Right atrium auricular region (tissue), 2 donors: ENCODE measurements at regions not wholly inside any gene's neighbourhood (a gene's known extent, or its start where the extent isn't known, plus 50 kb on each side); places are given as distances from the start of the nearest gene placed in this dataset.

Experiments used
- DNase-seq: peaks from one replicate; pipeline ENCODE4 v3.0.0-alpha.2; 2019; ENCODE audit warnings: low spot score
- H3K27ac ChIP-seq, 2 donors: fragments of 200-600 bp; sonication (generic); 1 replicate in 1 of 2; 2 replicates in 1 of 2; pipeline ENCODE4 v1.5.1; 2016 to 2019
- H3K27me3 ChIP-seq, 2 donors: fragments of 200-600 bp; sonication (generic); one replicate each; pipeline versions ENCODE4 v1.5.1 to v1.6.0; 2017 to 2019
- H3K36me3 ChIP-seq: fragments of 200-600 bp; sonication (generic); one replicate; pipeline ENCODE4 v1.5.1; 2016
- H3K4me1 ChIP-seq, 2 donors: fragments of 200-600 bp; sonication (generic); one replicate each; pipeline versions ENCODE4 v1.5.1 to v1.6.0; 2017 to 2019
- H3K4me3 ChIP-seq, 2 donors: fragments of 200-600 bp; sonication (generic); 1 replicate in 1 of 2; 2 replicates in 1 of 2; pipeline ENCODE4 v1.5.1; 2017 to 2019; ENCODE audit warnings: mild to moderate bottlenecking in 1 of 2, moderate library complexity in 1 of 2
- H3K9me3 ChIP-seq, 2 donors: fragments of 200-600 bp; sonication (generic); one replicate each; pipeline ENCODE4 v1.5.1; 2019
- CTCF ChIP-seq, 2 donors: fragments of 200-600 bp; sonication (generic); IDR thresholded peaks; one replicate each; pipeline ENCODE4 v1.5.1; 2019; ENCODE audit warnings: antibody characterized with exemption in 2 of 2

- H3K36me3 ChIP-seq = no peaks in the 10 kb centered on the region
- H3K27ac ChIP-seq = no peak overlapping the region
- H3K9me3 ChIP-seq = no peaks in the 10 kb centered on the region
- TF ChIP-seq CTCF (IDR thresholded peaks at IDR 0.05) = no peak
- no peaks in the 10 kb centered on the region for H3K27me3 ChIP-seq
- no peak for DNase-seq
- no peaks in the 10 kb centered on the region for H3K4me1 ChIP-seq
- no peak overlapping the region for H3K4me3 ChIP-seq
These were observed 426.2 kb upstream of the KLHL1 start for GRCh38 chr13:70534466-70534865.

- no peak for DNase-seq
- Histone ChIP-seq H3K4me3 (no peak overlapping the region), H3K4me1 (no peaks in the 10 kb centered on the region), H3K27me3 (no peaks in the 10 kb centered on the region), H3K36me3 (no peaks in the 10 kb centered on the region), H3K9me3 (no peaks in the 10 kb centered on the region), H3K27ac (no peak overlapping the region)
- TF ChIP-seq CTCF (IDR thresholded peaks at IDR 0.05) = no peak
These were observed 421.4 kb upstream of the KLHL1 start for GRCh38 chr13:70529652-70530051.

DNA sequence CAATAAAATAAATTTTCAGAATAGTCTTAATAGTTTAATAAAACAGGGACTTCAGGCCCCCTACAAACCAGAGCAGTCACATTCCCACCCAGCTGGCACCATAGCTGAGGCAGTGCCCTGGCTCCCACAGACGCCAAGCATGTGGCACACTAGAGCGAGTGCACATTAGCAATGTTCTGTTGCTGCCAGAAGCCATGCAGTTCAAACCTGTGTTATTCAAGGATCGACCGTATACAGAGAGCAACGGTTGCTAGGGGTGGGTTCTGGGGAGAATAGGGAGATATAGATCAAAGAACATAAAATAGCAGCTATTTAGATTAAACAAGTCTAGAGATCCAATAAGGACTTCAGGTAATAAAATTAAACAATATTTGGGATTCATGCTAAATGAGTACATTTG lies 419.3 kb upstream of the KLHL1 start:
- no peak for TF ChIP-seq CTCF (IDR thresholded peaks at IDR 0.05)
- Histone ChIP-seq H3K27me3 (no peaks in the 10 kb centered on the region), H3K4me1 (no peaks in the 10 kb centered on the region), H3K27ac (no peak overlapping the region), H3K36me3 (no peaks in the 10 kb centered on the region), H3K4me3 (no peak overlapping the region), H3K9me3 (no peaks in the 10 kb centered on the region)
- no peak for DNase-seq

DNA sequence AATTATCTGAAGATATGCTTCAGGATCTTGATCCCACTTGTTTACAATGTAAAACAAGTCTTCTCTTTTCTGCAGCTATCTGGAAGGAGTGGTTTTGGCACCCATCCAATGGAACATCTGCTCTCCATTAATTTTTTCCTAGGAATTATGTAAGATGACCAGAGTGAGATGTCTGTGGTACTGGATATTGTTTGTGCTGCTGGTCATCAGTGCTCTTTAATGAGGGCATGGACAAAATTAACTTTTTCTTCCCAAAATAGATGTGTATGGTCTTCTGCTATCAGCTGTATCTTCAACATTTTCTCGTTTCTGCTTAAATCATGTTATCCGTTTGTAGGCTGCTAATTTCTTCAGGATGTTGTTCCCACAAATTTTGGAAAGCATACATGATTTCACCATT lies 415.4 kb upstream of the KLHL1 start:
- no peak for DNase-seq
- TF ChIP-seq CTCF (IDR thresholded peaks at IDR 0.05) = no peak
- H3K27ac ChIP-seq = no peak overlapping the region
- H3K4me3 ChIP-seq = no peak overlapping the region
- no peaks in the 10 kb centered on the region for H3K9me3 ChIP-seq
- H3K4me1 ChIP-seq = no peaks in the 10 kb centered on the region
- H3K36me3 ChIP-seq = no peaks in the 10 kb centered on the region
- H3K27me3 ChIP-seq = no peaks in the 10 kb centered on the region

DNA sequence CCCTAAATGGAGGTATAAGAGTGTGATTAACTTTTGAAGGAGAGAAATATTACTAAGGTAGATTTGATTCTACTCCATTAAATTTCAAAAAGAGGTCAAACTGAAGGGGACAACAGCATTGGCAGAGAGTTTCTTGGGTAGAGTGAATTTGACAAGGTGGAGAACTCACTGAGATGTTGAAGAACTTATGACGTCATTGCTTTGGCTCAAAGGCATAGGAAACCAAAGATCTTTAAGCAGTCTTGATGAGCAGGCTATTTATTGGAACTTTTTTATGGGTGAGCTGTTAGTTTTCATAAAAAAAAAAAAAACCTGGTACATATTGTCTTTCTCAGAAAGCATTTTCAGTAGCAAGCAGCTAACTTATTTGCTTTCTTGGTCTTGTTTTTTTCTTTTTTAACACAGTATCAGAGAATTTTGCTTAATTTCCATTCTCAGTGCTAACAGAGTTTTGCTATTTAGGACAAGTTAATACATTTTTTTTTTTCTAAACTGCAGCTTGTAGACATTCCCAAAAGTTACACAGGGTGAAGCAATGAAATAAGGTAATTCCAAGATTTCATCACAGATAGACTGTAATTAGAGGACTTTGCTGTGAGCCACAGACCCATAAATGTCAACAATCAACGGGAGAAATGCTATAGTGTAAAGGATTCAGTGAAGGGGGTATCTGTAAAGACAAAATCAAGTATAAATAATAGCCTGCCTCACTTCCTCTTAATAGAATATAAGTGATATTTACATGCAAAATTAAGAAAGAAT lies 412.2 kb upstream of the KLHL1 start:
- Histone ChIP-seq H3K9me3 (no peaks in the 10 kb centered on the region), H3K4me1 (no peaks in the 10 kb centered on the region), H3K36me3 (no peaks in the 10 kb centered on the region), H3K27me3 (no peaks in the 10 kb centered on the region), H3K27ac (no peak overlapping the region), H3K4me3 (no peak overlapping the region)
- TF ChIP-seq CTCF (IDR thresholded peaks at IDR 0.05) = no peak
- DNase-seq = no peak

GRCh38 chr13:70518081-70518480 lies 409.8 kb upstream of the KLHL1 start:
- H3K27me3 ChIP-seq = no peaks in the 10 kb centered on the region
- DNase-seq = no peak
- TF ChIP-seq CTCF (IDR thresholded peaks at IDR 0.05) = no peak
- H3K4me3 ChIP-seq = no peak overlapping the region
- no peaks in the 10 kb centered on the region for H3K4me1 ChIP-seq
- H3K27ac ChIP-seq = no peak overlapping the region
- no peaks in the 10 kb centered on the region for H3K36me3 ChIP-seq
- no peaks in the 10 kb centered on the region for H3K9me3 ChIP-seq
